Tibial nerve (tissue), 3 donors: ENCODE measurements at regions not wholly inside any gene's neighbourhood (a gene's known extent, or its start where the extent isn't known, plus 50 kb on each side); places are given as distances from the start of the nearest gene placed in this dataset.

Experiments used
- CTCF ChIP-seq, 5 experiments: fragments of 200-600 bp in 3 of 5; fragments of 450-650 bp in 2 of 5; sonication (generic) in 3 of 5; IDR thresholded peaks; one replicate each; pipeline ENCODE4 v1.5.1; 2016 to 2019; ENCODE audit warnings: antibody characterized with exemption in 5 of 5, mild to moderate bottlenecking in 3 of 5, moderate library complexity in 2 of 5
- POLR2A ChIP-seq, 2 donors: fragments of 450-650 bp; IDR thresholded peaks; one replicate each; pipeline ENCODE4 v1.6.1; 2017; ENCODE audit warnings: antibody characterized with exemption in 2 of 2, mild to moderate bottlenecking in 2 of 2, moderate library complexity in 2 of 2

DNA sequence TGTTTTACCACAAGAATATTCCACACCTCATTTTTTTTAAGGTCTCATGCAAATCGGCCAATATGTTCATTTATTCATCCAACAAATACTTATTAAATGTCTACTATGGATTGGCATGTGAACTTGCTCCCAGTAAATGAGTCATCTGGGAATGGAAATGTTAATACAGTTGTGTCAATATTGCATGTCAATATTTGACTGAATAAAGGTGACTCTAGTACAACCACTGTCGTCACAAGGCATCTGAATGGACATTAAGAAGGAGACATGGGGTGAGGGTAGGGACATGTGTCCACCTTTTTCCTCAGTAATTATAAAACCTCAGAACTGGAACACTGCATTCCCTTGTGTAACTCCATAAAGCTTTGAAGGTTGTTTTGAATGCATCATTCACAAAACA is 365.4 kb downstream of the ADCYAP1 start:
- TF ChIP-seq CTCF (IDR thresholded peaks at IDR 0.05) (no peak), POLR2A (IDR thresholded peaks at IDR 0.05) (no peak)
